Stimulated activated CD4-positive, alpha-beta T cell treated with anti-CD3 and anti-CD28 coated beads, Interleukin-2, amount 100 ng/mL, for 48 hours (primary cell): ENCODE measurements at regions not wholly inside any gene's neighbourhood (a gene's known extent, or its start where the extent isn't known, plus 50 kb on each side); places are given as distances from the start of the nearest gene placed in this dataset.
"Not testable (repeated sequence)": the region's sequence is repeated elsewhere in the genome, so short reads cannot be mapped to it uniquely, and the experiment has no call there.

Source experiments
- DNase-seq, 2 donors: peaks; one replicate each; pipeline ENCODE4 v3.0.0-alpha.2; 2020

GRCh38 chrX:39421006-39421405, 619.7 kb downstream of the MID1IP1 start:
- DNase-seq: no peak

GRCh38 chrX:39425124-39425806, 624.0 kb downstream of the MID1IP1 start:
- no peak for DNase-seq

GRCh38 chrX:39426101-39426500, 624.8 kb downstream of the MID1IP1 start:
- DNase-seq: no peak

GRCh38 chrX:39427492-39427891, 626.2 kb downstream of the MID1IP1 start:
- DNase-seq: no peak

GRCh38 chrX:39427906-39428305, 626.6 kb downstream of the MID1IP1 start:
- peak; percentile 29 to 40 for DNase-seq

- no peak for DNase-seq
Measured at GRCh38 chrX:39430551-39430950, 629.3 kb downstream of the MID1IP1 start.

- no peak for DNase-seq
Measured at GRCh38 chrX:39431893-39432292, 630.6 kb downstream of the MID1IP1 start.

- DNase-seq: not testable (repeated sequence)
Measured at GRCh38 chrX:39434671-39435070, 633.4 kb downstream of the MID1IP1 start.

- not testable (repeated sequence) for DNase-seq
Measured at GRCh38 chrX:39436538-39436937, 635.3 kb downstream of the MID1IP1 start.

GRCh38 chrX:39437670-39438441, 636.6 kb downstream of the MID1IP1 start:
- no peak for DNase-seq

GRCh38 chrX:39438603-39439602, 637.6 kb downstream of the MID1IP1 start:
- DNase-seq: no peak

- no peak for DNase-seq
Measured at GRCh38 chrX:39439906-39440798, 638.9 kb downstream of the MID1IP1 start.

- no peak for DNase-seq
Measured at GRCh38 chrX:39440799-39441284, 639.6 kb downstream of the MID1IP1 start.

GRCh38 chrX:39442332-39442731, 641.1 kb downstream of the MID1IP1 start:
- DNase-seq: no peak

GRCh38 chrX:39443240-39443639, 642.0 kb downstream of the MID1IP1 start:
- no peak for DNase-seq

GRCh38 chrX:39445336-39445735, 644.1 kb downstream of the MID1IP1 start:
- peak; percentile 62 to 64 for DNase-seq

GRCh38 chrX:39449352-39449751, 648.1 kb downstream of the MID1IP1 start:
- no peak for DNase-seq

GRCh38 chrX:39450234-39450977, 647.4 kb downstream of the BCOR start:
- DNase-seq: no peak

GRCh38 chrX:39451046-39451445, 646.7 kb downstream of the BCOR start:
- no peak for DNase-seq

GRCh38 chrX:39452401-39452800, 645.4 kb downstream of the BCOR start:
- DNase-seq: no peak
